IPS-18c (cell line): ENCODE measurements at regions not wholly inside any gene's neighbourhood (a gene's known extent, or its start where the extent isn't known, plus 50 kb on each side); places are given as distances from the start of the nearest gene placed in this dataset.
"Not testable (repeated sequence)": the region's sequence is repeated elsewhere in the genome, so short reads cannot be mapped to it uniquely, and the experiment has no call there.

Source experiments
- H3K4me3 ChIP-seq: 2 replicates; pipeline ENCODE4 v1.7.0; 2013; ENCODE audit warnings: low read depth, mild to moderate bottlenecking, low read length, moderate library complexity; ENCODE audit not compliant: insufficient read depth
- H3K9me3 ChIP-seq: one replicate; pipeline ENCODE4 v1.6.1; 2013; ENCODE audit warnings: mild to moderate bottlenecking, low read length, moderate library complexity; ENCODE audit not compliant: control insufficient read depth, insufficient read depth

DNA sequence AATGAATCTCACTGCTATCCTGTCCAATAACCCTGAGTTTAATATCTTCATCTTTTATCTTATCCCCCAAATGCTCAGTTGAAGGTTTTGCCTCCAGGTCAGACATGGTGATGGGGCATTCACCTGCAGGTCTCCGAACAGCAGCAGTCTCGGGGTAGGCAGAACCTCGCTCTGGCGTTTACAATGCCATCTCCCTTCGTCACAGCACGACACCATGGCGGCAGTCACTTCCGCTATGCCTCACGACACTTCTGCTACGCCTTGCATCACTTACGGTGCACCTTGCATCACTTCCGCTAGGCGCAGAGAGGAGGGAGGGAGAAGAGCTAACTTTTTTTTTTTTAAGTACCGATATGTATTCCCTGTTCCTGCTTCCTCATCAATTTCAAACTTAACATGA, 194.9 kb downstream of the BCAS1 start:
- no peak overlapping the region for H3K4me3 ChIP-seq
- H3K9me3 ChIP-seq = no peaks in the 10 kb centered on the region

DNA sequence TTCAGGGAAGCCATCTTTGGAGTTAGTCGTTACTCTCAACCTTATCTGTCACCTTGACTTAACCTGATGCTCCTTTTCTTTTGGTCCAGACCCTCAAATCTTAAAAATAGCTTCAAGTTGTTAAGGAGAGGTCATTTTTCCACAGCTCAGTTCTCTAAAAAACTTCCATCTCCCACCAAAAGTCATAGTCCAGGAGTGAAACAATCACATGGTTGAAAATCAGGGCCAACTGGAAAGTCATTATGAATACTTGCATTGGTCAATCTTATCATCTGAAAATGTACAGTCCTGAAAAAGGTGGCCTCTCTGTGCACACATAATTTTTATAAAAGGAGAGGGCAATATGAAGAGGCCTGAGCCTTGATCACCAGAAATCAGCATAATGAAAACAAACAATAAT, 195.7 kb downstream of the BCAS1 start:
- Histone ChIP-seq H3K9me3 (no peaks in the 10 kb centered on the region), H3K4me3 (no peak overlapping the region)

DNA sequence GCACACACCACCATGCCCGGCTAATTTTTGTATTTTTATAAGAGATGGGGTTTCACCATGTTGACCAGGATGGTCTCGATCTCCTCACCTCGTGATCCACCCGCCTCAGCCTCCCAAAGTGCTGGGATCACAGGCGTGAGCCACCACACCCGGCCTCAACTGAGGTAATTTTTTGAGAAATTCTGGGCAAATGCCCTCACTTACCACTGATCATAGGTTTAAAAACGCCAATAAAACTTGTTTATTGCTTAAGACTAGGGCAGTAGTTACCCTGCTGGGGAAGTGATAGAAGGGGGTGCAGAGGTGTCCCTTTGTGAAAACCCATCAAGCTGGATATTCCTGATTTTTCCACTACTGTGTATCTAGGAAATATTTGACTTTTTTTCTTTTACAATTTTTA, 196.3 kb downstream of the BCAS1 start:
- no peak overlapping the region for H3K4me3 ChIP-seq
- H3K9me3 ChIP-seq = no peaks in the 10 kb centered on the region

DNA sequence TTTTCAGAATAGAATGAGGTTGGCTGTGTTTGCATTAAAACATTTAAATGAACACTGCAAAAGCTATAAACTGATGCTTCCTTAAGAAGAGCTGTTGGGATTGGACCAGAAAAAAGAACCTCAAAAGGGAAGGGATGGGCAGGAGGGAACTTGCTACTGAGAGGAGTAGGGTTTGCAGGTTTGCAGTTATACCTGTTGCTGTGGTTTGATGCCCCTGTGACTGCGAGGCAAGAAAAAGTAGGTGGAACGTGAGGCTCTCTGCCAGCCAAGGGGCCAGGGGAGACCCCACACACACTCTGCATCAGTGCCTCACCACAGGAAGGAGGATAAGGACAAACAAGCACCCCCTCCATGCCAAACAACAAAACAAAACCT, 197.2 kb downstream of the BCAS1 start:
- H3K9me3 ChIP-seq = no peaks in the 10 kb centered on the region
- no peak overlapping the region for H3K4me3 ChIP-seq

DNA sequence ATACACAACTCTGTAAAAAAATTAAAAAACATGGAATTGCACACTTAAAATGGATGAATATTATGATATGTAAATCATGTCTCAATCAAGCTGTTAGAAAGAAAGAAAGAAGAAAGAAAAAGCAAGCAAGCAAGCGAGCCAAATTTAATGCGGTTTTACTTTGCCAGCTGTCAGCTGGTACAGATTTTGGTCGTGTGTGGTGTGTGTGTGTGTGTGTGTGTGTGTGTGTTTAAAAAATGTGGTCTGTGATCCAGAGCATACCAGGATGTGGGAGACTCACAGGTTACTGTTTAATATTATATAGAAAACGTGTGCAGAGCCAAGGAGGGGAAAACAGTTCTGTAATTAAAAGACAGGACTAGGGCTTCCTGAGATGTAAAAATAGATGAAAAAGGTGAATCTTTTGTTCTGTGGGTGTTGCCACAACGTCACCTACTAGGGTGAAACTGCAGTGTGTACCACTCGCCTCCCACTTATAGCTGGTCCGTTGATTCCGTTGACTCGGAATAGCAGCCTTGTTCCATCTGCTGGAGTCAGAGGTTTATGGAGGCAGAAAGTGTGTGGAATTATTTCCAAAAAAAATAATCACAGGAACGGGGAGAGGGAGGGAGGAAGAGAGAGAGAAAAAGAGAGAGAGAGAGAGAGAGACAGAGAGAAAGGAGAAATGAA, 197.7 kb downstream of the BCAS1 start:
- H3K4me3 ChIP-seq = no peak overlapping the region

DNA sequence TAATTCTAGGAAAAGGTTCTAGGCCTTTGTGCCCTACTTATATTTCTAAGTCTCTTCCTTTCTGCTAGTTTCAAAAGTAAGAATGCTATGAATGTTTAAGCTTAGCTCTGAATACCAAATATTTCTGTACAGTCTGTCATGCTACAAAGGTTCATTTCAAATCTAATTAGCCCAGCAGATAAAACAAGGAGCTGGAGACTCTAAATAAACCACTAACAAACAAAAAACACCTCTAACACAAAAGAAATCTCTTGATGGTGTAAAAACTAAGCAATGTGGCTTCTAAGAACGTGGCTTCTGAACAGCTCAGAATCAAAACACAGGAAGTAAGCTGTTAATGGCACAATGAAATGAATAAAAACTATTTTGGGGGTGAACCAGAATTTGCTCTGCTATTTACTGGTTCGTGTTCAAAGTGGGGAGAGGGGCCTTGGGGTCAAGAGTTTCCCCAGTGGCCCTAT, 198.3 kb downstream of the BCAS1 start:
- Histone ChIP-seq H3K4me3 (no peak overlapping the region), H3K9me3 (no peaks in the 10 kb centered on the region)

More for the DNA sequence above, 197.7 kb downstream of the BCAS1 start:
- H3K9me3 ChIP-seq = no peaks in the 10 kb centered on the region

DNA sequence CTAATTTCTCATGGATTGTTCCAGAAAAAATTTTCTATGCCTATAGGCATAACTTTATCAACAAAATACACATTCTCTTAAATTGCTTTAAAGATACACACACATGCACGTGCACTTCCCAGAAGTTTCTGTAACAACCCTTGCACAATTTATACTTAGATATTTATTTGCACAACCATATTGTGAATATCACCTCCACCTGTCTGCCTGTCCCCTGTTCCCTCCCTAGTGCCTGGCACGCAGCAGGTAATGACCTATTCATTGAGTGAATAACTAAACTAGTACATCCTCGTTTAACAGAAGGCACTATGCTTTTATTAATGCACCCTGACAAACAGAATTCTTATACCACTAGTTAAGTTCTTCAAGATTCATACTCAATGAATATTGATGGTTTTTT, 198.9 kb downstream of the BCAS1 start:
- H3K4me3 ChIP-seq = no peak overlapping the region
- H3K9me3 ChIP-seq = no peaks in the 10 kb centered on the region

DNA sequence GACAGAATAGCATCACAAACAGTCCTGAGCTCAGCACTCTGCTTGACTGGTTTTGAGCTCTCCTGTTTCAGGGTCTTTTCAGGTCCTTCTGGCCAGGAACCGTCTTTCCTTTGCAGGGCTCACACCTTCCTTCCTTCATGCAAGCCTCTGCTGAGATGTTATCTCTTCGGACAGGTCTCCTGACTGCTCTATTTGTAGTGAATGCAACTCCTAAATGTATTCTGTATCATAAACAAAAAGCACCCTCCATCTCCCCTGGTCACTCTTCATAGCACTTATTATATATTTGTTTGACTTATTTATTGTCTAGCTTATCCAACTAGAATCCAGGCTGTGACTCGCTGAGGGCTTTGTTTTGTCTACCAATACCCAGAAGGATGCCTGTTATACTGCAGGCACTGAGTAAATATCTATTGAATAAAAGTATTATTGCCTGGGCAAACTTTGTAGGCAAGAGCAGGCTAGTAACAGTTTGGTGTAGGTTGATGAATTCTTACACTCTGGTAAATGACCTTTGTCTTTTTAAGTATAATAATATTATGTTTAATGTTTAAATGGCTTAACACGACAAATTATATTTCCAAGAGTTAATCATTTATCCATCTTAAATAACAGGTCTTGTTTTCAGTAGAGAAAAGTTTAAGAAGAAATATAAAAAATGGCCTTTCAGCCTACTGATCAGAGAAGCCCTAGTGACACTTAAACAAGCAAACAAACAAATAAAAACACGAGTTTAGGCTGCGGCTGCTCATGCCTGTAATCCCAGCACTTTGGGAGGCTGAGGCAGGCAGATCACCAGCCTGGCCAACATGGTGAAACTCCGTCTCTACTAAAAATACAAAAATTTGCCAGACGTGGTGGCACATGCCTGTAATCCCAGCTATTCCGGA, 199.7 kb downstream of the BCAS1 start:
- Histone ChIP-seq H3K4me3 (no peak overlapping the region), H3K9me3 (no peaks in the 10 kb centered on the region)

DNA sequence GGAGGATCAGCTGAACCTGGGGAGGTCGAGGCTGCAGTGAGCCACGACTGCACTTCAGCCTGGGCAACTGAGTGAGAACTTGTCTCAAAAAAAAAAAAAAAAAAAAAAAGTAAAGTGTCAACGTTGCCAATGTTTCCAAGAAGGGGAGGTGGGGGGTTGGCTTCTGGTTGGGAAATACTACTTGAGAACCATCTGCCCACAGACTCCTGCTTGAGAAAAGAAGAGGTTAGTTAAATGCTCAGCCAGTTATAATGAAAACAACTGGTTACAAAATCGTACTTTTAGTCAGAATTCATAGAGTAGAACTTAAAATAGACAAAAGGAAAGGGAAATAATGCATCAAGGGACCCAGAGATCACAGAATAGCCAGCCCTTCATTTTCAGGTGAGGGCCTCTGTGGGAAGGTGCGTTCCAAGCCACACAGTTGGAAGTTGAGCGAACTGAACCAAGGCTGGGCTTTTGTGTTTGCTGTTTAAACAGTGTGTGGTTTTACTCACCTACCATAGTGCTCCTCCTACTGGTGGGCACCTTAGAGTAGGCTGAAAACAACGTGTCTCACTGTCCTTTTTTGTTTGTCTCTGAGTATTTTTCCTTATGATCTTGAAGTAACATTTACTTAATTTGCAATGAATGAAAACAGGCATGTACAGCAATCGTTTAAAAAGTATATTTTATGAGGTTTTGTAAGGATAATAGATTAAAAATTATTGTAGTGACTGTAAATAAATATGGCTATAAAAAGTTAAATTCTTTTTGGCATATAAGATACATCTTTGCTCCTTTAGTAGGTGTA, 200.7 kb downstream of the BCAS1 start:
- no peaks in the 10 kb centered on the region for H3K9me3 ChIP-seq
- no peak overlapping the region for H3K4me3 ChIP-seq

DNA sequence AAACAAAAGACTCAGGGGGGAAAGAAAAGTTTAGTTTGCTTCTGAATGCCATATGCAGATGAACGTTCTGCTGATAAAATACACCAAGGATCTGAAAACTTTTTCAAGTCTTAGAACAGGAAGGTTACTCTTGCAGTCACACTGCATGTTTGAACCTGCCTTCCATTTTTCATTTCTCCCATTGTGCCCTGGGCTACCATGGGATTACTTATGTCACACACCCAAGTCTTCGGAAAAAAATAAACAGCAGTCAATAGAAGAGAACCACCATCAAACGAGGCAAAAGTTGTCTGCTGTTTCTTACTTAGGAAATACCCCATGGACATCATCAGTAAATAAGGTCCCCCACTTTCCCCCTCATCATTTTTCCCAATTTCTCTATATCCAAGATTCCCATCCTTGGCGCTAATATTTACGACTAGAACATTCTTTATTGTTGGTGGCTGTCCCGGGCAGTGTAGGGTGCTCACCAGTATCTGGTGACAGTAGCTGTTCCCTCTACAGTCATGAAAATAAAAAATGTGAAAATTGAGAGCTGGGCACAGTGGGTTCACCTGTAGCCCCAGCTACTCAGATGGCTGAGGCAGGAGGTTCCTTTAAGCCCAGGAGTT, 202.5 kb downstream of the BCAS1 start:
- no peaks in the 10 kb centered on the region for H3K9me3 ChIP-seq
- no peak overlapping the region for H3K4me3 ChIP-seq

DNA sequence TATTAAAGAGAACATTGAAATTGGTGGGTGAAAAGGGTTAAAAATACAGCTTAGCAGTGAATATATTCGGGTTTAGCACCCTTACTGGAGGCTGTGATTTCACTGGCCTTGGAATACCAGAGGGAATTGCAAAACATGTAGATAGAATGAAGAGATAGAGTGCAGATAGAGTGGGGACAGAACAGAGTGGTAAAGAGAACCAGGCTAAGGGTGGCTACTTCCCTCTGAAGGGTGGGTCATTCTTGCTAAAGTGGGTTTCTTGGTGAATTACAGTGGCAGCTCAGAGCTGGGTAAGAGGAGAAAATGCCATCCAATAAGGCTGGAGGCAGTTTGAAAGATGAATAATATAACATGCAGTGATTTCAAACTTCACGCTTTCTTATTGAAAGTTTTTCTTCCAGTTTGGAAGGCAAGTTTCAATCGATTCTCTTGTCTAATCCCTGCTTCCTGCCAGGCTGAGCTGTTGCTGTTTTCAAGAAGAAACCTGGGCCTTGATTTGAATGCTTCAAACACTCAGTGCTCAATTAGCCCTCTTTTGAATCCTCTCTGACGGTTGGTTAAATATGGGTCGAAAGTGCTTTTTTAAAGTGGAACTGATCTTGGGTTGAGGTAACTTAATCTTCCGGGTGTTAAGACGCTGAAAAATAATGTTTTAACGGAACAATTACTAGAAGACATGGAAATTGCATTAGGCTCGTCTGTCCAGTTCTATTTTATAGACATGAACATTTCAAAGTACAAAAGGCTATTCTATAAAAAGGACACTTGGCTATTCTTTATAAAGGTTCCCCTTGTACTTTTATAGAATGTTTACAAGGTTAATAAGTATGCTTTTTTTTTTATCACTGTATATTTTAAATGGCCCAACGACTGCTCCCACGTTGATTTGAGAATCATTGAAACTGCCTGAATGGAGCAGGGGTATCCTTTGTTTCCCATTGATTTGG, 203.3 kb downstream of the BCAS1 start:
- no peak overlapping the region for H3K4me3 ChIP-seq

DNA sequence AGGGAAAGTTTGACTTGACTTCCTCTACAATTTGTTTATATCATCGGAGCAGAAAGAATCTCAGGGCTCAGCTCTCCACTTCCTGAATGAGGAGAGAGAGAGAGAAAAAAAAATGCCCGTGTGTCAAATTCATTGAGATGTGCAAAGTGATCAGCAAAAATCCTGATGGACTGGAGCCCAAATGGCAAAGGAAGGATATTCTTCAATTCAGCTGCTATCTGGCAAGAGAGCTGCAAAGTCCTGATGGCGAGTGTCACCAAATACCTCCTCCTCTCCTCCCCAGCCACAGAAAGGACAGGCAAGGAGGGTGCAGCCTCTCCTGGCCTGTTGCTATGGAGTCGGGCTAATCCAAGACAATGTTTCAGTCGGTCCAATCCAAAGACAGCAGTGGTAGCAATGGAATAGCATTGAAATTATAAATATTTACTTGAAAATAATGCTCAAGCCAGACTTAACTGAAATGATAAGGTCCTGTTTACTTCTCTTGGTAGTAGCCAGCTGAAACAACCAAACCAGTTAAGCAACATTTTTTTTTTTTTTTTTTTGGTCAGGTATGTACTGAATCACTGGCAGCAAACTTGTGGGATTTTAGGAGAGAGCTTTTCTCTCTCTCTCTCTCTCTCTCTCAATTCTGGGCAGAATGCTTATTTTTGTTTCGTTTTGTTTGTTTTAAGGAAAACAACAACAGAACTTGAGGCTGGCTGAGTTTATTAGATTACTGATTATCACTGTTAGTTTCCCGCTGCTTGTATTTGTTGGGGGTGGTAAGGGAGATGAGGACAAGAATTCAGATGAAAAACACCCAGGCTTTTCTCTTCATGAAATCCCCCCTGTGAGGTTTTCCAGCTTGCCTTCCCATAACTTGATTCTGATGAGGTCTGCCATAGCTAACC, 204.2 kb downstream of the BCAS1 start:
- no peak overlapping the region for H3K4me3 ChIP-seq

More for the DNA sequence above, 203.3 kb downstream of the BCAS1 start:
- H3K9me3 ChIP-seq = no peaks in the 10 kb centered on the region

DNA sequence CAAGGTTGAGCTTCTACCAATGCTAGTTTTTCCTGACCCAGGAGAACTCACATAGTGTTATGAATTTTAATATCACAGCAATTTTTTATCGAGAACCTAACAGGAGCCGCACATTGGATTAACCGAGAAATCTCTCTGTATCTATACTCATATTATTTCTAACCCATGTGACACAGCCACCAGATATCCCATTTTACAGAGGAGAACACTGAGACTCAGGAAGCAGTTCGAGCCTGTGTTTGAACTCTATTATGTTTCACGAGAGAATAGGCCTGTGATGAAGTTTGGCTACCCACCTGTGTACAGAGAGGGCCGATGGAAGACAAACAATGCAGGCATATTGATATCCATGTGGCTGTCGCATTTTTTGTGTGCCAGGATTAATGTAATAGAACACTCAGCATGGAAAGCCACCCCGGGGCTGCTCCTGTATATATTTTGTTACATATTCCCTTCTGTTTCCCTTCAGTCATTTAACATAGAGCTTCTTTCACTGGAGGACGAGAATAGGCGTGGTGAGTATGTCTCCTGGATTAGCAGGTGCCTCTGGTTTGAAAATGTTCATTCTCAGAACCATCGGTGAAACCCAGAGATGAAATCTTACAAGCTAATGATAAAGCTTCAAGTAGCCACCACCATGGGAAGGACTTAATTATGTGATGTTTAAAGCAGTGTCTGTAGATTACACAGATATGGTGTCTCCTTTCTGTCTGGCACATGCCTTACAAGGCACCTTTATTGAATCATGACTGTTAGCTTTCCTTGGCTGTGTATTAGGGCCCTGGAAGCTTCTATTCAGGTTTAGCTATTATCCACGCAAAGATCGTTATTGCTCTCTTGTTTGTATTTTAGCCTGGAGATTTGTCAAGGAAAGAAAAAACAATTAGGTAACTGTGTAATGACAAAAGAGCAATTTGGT, 205.4 kb downstream of the BCAS1 start:
- H3K4me3 ChIP-seq, H3K9me3 ChIP-seq: not testable (repeated sequence)

More for the DNA sequence above, 204.2 kb downstream of the BCAS1 start:
- H3K9me3 ChIP-seq = no peaks in the 10 kb centered on the region

DNA sequence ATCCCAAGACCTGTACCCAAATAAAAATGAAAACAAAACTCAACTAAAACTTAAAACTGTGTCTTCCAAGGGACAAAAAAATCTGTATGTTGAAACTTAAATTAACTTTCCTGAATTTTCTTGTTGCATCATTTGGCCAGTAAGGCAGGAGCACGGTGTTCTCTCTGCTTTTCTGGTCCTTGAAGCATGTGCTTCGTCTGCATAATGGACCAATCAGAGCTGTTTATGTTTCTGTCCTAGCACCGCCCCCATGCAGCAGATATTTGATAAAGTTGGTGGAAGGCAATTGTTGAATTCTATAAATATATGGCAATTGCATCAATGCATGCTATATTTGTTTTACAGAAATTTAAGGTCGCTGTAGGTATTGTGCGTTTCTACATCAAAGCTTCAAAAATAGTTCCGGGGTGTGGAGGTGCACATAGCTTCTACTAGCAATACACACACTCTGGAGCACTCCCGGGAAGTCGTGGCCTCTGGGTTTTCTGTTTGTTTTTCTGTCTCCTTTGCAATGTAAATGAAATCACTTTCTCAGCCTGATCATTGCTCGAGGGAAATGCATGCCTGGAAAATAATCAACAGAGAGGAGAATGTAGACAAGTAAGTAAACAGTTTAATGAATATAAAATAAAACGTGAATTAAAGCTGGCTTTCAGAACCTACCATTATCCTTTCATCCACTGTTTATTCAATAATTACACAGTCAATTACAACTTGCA, 206.3 kb downstream of the BCAS1 start:
- not testable (repeated sequence) for H3K4me3 ChIP-seq

More for the DNA sequence above, 206.3 kb downstream of the BCAS1 start:
- H3K9me3 ChIP-seq = not testable (repeated sequence)
